ENCODE measurements at regions not wholly inside any gene's neighbourhood (a gene's known extent, or its start where the extent isn't known, plus 50 kb on each side); places are given as distances from the start of the nearest gene placed in this dataset.

- Mint-ChIP-seq H3K4me1 (no peaks in the 10 kb centered on the region), H3K36me3 (no peaks in the 10 kb centered on the region), H3K4me3 (no peak overlapping the region), H3K27me3 (ENCODE audit: low read depth in 3 of 3) (peaks cover 0 to 2% (median 2%) of the 10 kb centered on the region in 3 donors), H3K9me3 (peaks cover 0 to 1% (median 0%) of the 10 kb centered on the region in 7 donors), H3K27ac (no peak overlapping the region)
- intact Hi-C loops (cut with micrococcal nuclease), result no loop called here
- H3K79me2 ChIP-seq (ENCODE audit: insufficient read depth, low read length), result no peaks in the 10 kb centered on the region
- no peaks in the 10 kb centered on the region for H3K9me3 ChIP-seq (replicated peaks in 1 of 2; ENCODE audit: control insufficient read depth in 1 of 2, insufficient read depth in 1 of 2, low read length in 2 of 2)
- H3K4me3 ChIP-seq (replicated peaks in 1 of 3; ENCODE audit: low read depth in 2 of 3, low read length in 3 of 3), result no peak overlapping the region
- H3K27me3 ChIP-seq (ENCODE audit: control insufficient read depth in 2 of 2, insufficient read depth in 2 of 2, low read length in 2 of 2), result no peaks in the 10 kb centered on the region
- H3K4me2 ChIP-seq (replicated peaks; ENCODE audit: extremely low read depth, low read length, poor library complexity, severe bottlenecking), result no peak overlapping the region
- no peaks in the 10 kb centered on the region for H4K20me1 ChIP-seq (ENCODE audit: insufficient read depth, low read length)
- no peak for DNase-seq
- H3K36me3 ChIP-seq (replicated peaks in 1 of 2; ENCODE audit: control insufficient read depth in 1 of 2, insufficient read depth in 2 of 2, low read length in 2 of 2), result no peaks in the 10 kb centered on the region
- H2AFZ ChIP-seq (ENCODE audit: insufficient read depth, low read depth, low read length, poor library complexity, severe bottlenecking), result no peak overlapping the region
- 95% methylated on average over 5 of the region's 6 CpGs for WGBS (ENCODE audit: insufficient coverage)
- H3K27ac ChIP-seq (ENCODE audit: low read depth in 1 of 2, low read length in 2 of 2), result no peak overlapping the region
- no peak for TF ChIP-seq CTCF (IDR thresholded peaks at IDR 0.05)
- peaks cover 0 to 4% of the 10 kb centered on the region in 2 donors for H3K4me1 ChIP-seq (ENCODE audit: control insufficient read depth in 1 of 2, insufficient read depth in 2 of 2, low read length in 2 of 2)
- no peak overlapping the region for H3K9ac ChIP-seq (ENCODE audit: insufficient read depth, low read length, poor library complexity, severe bottlenecking)
Measured at GRCh38 chr18:73691118-73691517, 456.5 kb downstream of the FBXO15 start.

GRCh38 chr18:73690222-73690621 lies 457.4 kb downstream of the FBXO15 start:
- Mint-ChIP-seq H3K36me3 (no peaks in the 10 kb centered on the region), H3K4me3 (no peak overlapping the region), H3K9me3 (peaks cover 0 to 1% (median 0%) of the 10 kb centered on the region in 7 donors), H3K27ac (no peak overlapping the region), H3K27me3 (ENCODE audit: low read depth in 3 of 3) (peaks cover 0 to 4% (median 2%) of the 10 kb centered on the region in 3 donors), H3K4me1 (no peaks in the 10 kb centered on the region)
- DNase-seq, result no peak
- no peak for TF ChIP-seq CTCF (IDR thresholded peaks at IDR 0.05)
- Histone ChIP-seq H3K27me3 (ENCODE audit: control insufficient read depth in 2 of 2, insufficient read depth in 2 of 2, low read length in 2 of 2) (no peaks in the 10 kb centered on the region), H3K9ac (ENCODE audit: insufficient read depth, low read length, poor library complexity, severe bottlenecking) (no peak overlapping the region), H3K4me2 (replicated peaks; ENCODE audit: extremely low read depth, low read length, poor library complexity, severe bottlenecking) (no peak overlapping the region), H3K9me3 (replicated peaks in 1 of 2; ENCODE audit: control insufficient read depth in 1 of 2, insufficient read depth in 1 of 2, low read length in 2 of 2) (no peaks in the 10 kb centered on the region), H3K27ac (ENCODE audit: low read depth in 1 of 2, low read length in 2 of 2) (no peak overlapping the region), H2AFZ (ENCODE audit: insufficient read depth, low read depth, low read length, poor library complexity, severe bottlenecking) (no peak overlapping the region), H3K36me3 (replicated peaks in 1 of 2; ENCODE audit: control insufficient read depth in 1 of 2, insufficient read depth in 2 of 2, low read length in 2 of 2) (no peaks in the 10 kb centered on the region), H3K79me2 (ENCODE audit: insufficient read depth, low read length) (no peaks in the 10 kb centered on the region), H3K4me3 (replicated peaks in 1 of 3; ENCODE audit: low read depth in 2 of 3, low read length in 3 of 3) (no peak overlapping the region), H3K4me1 (ENCODE audit: control insufficient read depth in 1 of 2, insufficient read depth in 2 of 2, low read length in 2 of 2) (peaks cover 0 to 4% of the 10 kb centered on the region in 2 donors), H4K20me1 (ENCODE audit: insufficient read depth, low read length) (no peaks in the 10 kb centered on the region)
- intact Hi-C loops (cut with micrococcal nuclease), result no loop called here
- WGBS (ENCODE audit: insufficient coverage), result 84% methylated on average over 2 of the region's 3 CpGs

Data from CD14-positive monocyte (primary cell).